MCF 10A (cell line): ENCODE measurements at regions not wholly inside any gene's neighbourhood (a gene's known extent, or its start where the extent isn't known, plus 50 kb on each side); places are given as distances from the start of the nearest gene placed in this dataset.

Experiments used
- BruUV-seq: library from RNA; stranded (reverse); fragments of 400-500 nt; replicated peaks from 2 replicates; lab custom pipeline; 2021; lab: Mats Ljungman, UMichigan
- CTCF ChIA-PET: fragments of 300-600 bp; sonication (Branson Sonifier 250); formaldehyde crosslinking; extraction: SDS; loops from one replicate; lab custom pipeline; 2021; ENCODE audit warnings: antibody characterized with exemption, inconsistent platforms; lab: Yijun Ruan, JAX
- POLR2A ChIA-PET: fragments of 300-600, 350-650 bp; sonication (Branson Sonifier 250); formaldehyde crosslinking; extraction: SDS; loops from one replicate; lab custom pipeline; 2020; ENCODE audit warnings: antibody characterized with exemption, inconsistent platforms; lab: Yijun Ruan, JAX
- DNase-seq: peaks from one replicate; pipeline ENCODE4 v3.0.0-alpha.2; 2018; ENCODE audit not compliant: unreplicated experiment
- H3K27ac Mint-ChIP-seq: one replicate; pipeline ENCODE4 v1.8.0; 2022; ENCODE audit warnings: mild to moderate bottlenecking, low read depth, mixed read lengths; ENCODE audit not compliant: unreplicated experiment
- H3K27me3 Mint-ChIP-seq: one replicate; pipeline ENCODE4 v1.8.0; 2022; ENCODE audit warnings: mixed read lengths; ENCODE audit not compliant: insufficient read depth, unreplicated experiment
- H3K36me3 Mint-ChIP-seq: one replicate; pipeline ENCODE4 v1.8.0; 2022; ENCODE audit warnings: mild to moderate bottlenecking, moderate library complexity, mixed read lengths; ENCODE audit not compliant: insufficient read depth, unreplicated experiment
- H3K4me1 Mint-ChIP-seq: one replicate; pipeline ENCODE4 v1.8.0; 2022; ENCODE audit warnings: mixed read lengths; ENCODE audit not compliant: insufficient read depth, unreplicated experiment
- H3K4me3 Mint-ChIP-seq: one replicate; pipeline ENCODE4 v1.8.0; 2022; ENCODE audit warnings: mild to moderate bottlenecking, moderate library complexity, mixed read lengths; ENCODE audit not compliant: unreplicated experiment
- H3K9me3 Mint-ChIP-seq: one replicate; pipeline ENCODE4 v1.8.0; 2022; ENCODE audit warnings: mixed read lengths; ENCODE audit not compliant: unreplicated experiment
- intact Hi-C: fragments of 100-400 bp; cut with micrococcal nuclease; formaldehyde crosslinking; loops from 2 replicates; pipeline ENCODE4 v1.14.1; 2022
- TF ChIP-seq, protein P1 (sequence below): fragments of 200-600 bp; IDR thresholded peaks from one replicate; pipeline ENCODE4 v1.8.0; 2022; ENCODE audit warnings: antibody characterized with exemption, mild to moderate bottlenecking; ENCODE audit not compliant: unreplicated experiment

DNA sequence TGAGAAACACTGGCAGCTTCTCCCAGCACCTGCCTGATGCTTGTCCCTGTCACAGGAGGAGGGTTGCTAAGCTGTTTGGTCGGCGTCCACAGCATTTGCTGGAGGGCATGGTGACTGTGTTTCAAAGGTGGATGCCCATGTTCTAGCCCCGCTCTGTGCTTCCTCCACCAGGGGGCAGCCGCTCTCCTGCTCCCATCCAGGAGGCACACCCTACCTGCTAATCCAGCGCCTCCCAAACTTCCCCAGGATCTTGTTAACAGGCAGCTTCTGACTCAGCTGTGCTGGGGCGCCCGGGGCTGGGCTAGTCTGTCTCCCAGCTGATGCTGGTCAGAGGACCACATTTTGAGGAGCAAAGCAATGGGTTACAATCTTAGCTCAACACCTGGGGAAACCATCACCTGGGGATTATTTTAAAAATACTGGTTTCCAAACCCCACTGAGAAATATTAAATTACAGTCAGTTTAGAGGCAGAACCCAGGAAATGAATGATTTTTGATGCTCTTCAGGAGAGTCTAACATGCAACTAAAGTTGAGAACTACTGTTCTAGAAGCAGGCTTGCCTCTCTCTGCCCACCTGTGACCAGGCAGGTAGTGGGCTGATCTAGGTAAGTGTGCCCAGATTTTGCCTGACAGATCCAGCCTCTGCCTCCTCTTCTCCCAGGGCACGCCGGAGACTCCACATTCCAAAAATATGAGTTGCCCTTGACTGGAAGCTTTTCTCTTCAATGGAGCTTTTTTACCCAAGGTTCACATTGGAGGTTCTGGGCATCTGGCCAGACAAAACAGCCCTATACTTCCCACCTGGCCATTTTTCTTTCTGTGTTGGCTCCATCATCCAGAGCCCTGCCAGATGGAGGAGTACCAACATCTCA, 92.7 kb upstream of the GPR26 start:
- ChIA-PET POLR2A (interaction anchor here (0.6 kb wide), 1 partner anchor 50 kb away, joined by 3 read pairs; no protein-coding TSS in a partner anchor), CTCF (interaction anchor here (0.5 to 2.4 kb wide), 21 partner anchors 9 to 635 kb away, joined by 3 to 25 read pairs (median 3); no protein-coding TSS in a partner anchor)
- DNase-seq = peak; percentile 86
- no peaks in the 10 kb centered on the region for H3K36me3 Mint-ChIP-seq
- TF ChIP-seq, protein P1, sequence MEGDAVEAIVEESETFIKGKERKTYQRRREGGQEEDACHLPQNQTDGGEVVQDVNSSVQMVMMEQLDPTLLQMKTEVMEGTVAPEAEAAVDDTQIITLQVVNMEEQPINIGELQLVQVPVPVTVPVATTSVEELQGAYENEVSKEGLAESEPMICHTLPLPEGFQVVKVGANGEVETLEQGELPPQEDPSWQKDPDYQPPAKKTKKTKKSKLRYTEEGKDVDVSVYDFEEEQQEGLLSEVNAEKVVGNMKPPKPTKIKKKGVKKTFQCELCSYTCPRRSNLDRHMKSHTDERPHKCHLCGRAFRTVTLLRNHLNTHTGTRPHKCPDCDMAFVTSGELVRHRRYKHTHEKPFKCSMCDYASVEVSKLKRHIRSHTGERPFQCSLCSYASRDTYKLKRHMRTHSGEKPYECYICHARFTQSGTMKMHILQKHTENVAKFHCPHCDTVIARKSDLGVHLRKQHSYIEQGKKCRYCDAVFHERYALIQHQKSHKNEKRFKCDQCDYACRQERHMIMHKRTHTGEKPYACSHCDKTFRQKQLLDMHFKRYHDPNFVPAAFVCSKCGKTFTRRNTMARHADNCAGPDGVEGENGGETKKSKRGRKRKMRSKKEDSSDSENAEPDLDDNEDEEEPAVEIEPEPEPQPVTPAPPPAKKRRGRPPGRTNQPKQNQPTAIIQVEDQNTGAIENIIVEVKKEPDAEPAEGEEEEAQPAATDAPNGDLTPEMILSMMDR = peak; percentile 73
- no peaks in the 10 kb centered on the region for H3K9me3 Mint-ChIP-seq
- H3K27me3 Mint-ChIP-seq = peaks cover 37% of the 10 kb centered on the region
- intact Hi-C loops = loop anchor here (2.0 kb wide), 1 partner anchor 393 kb away; no protein-coding TSS in a partner anchor
- BruUV-seq = no TSS peak
- H3K4me3 Mint-ChIP-seq = no peak overlapping the region
- H3K4me1 Mint-ChIP-seq = peaks cover 7% of the 10 kb centered on the region
- no peak overlapping the region for H3K27ac Mint-ChIP-seq

DNA sequence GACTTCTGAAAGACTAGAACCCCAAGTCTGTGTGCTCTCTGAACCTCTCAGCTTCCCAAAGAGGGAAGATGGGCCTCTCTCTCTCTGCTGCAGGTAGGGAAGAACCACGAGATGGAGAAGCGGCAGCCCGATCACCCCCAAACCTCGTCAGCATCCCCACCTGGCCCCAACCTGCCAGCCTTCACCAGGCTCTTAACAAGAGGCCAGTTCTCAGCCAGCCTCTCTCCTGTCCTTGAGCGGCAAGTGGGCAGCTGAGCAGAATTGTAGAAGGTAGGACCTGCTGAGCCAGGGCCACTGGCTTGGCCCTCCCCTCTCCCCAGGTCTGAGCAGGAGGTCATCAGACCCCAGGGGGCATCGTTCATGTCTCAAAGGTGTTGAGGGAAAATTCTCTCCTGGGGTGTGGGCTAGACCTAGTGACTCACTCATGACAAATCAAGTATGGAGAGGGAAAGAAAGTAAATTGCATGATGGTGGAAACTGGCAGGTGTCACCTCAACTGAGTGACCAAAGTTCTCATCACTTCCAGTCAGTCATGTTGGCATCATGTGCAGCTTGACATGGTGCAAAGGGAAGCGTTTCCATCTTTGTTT, 92.0 kb upstream of the GPR26 start:
- H3K36me3 Mint-ChIP-seq = no peaks in the 10 kb centered on the region
- intact Hi-C loops = no loop called here
- DNase-seq = no peak
- no peaks in the 10 kb centered on the region for H3K9me3 Mint-ChIP-seq
- H3K27ac Mint-ChIP-seq = no peak overlapping the region
- TF ChIP-seq, protein P1 = no peak
- no peak overlapping the region for H3K4me3 Mint-ChIP-seq
- POLR2A ChIA-PET = no interaction called here
- no TSS peak for BruUV-seq
- CTCF ChIA-PET = interaction anchor here (0.5 to 2.4 kb wide), 13 partner anchors 8 to 635 kb away, joined by 3 to 25 read pairs (median 4); no protein-coding TSS in a partner anchor
- H3K27me3 Mint-ChIP-seq = peaks cover 36% of the 10 kb centered on the region
- H3K4me1 Mint-ChIP-seq = peaks cover 7% of the 10 kb centered on the region

DNA sequence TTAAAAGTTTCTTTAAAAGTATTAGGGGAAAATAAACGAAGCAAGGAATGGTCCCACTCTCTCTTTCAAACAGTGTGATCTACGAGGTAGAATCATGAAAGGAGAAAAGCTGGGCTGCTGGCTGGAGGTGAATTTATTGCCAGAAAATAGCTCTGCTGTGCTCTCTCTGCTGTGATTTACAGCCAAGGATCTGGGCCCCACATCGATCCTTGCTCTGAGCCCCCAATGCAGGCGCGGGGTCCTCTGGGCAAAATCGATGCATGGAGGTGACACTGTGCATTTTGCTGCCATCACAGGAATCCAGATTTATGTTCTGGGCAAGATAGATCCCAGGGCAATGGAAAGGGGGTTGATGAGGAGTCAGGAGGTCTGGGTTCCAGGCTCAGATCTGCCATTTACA, 91.0 kb upstream of the GPR26 start:
- Mint-ChIP-seq H3K36me3 (no peaks in the 10 kb centered on the region), H3K27ac (no peak overlapping the region), H3K27me3 (peaks cover 39% of the 10 kb centered on the region), H3K4me3 (no peak overlapping the region), H3K4me1 (peaks cover 7% of the 10 kb centered on the region), H3K9me3 (no peaks in the 10 kb centered on the region)
- ChIA-PET POLR2A (no interaction called here), CTCF (interaction anchor here (0.7 to 1.8 kb wide), 5 partner anchors 9 to 401 kb away, joined by 4 to 7 read pairs (median 4); no protein-coding TSS in a partner anchor)
- intact Hi-C loops = no loop called here
- BruUV-seq = no TSS peak
- TF ChIP-seq, protein P1 = no peak
- DNase-seq = no peak

DNA sequence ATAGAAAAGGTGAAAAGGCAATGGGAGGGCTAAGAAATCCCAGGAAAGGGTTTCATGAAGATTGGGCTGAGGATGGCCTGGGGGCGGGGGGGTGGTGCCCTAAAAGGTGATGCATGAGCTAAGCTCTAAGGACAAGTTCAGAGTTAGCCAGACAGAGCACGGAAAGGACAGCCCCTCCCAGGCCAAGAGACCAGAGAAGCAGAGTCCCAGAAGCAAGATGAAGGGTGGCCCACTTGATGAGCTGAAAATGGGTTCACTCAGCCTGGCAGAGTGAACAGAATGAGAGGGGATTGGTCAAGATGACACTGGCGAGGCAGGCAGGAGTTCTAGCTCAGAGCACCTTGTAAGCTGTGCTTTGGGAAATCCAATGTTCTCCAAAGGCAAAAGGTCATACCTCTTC, 89.4 kb upstream of the GPR26 start:
- intact Hi-C loops = no loop called here
- Mint-ChIP-seq H3K27me3 (peaks cover 48% of the 10 kb centered on the region), H3K9me3 (no peaks in the 10 kb centered on the region), H3K4me1 (peaks cover 7% of the 10 kb centered on the region), H3K4me3 (no peak overlapping the region), H3K36me3 (no peaks in the 10 kb centered on the region), H3K27ac (no peak overlapping the region)
- CTCF ChIA-PET = interaction anchor here (0.7 to 0.8 kb wide), 3 partner anchors 391 to 559 kb away, joined by 3 to 4 read pairs (median 3); no protein-coding TSS in a partner anchor
- DNase-seq = no peak
- TF ChIP-seq, protein P1 = no peak
- BruUV-seq = no TSS peak
- POLR2A ChIA-PET = interaction anchor here (0.6 to 1.2 kb wide), 2 partner anchors 385 to 428 kb away, joined by 4 read pairs; no protein-coding TSS in a partner anchor
